PFSK-1 (cell line): ENCODE measurements at regions not wholly inside any gene's neighbourhood (a gene's known extent, or its start where the extent isn't known, plus 50 kb on each side); places are given as distances from the start of the nearest gene placed in this dataset.

Experiments used
- FOXP2 ChIP-seq: optimal IDR thresholded peaks from 2 replicates; pipeline ENCODE3; 2011; ENCODE audit warnings: borderline replicate concordance, control low read depth, inconsistent platforms; ENCODE audit not compliant: insufficient read depth; ENCODE audit errors: extremely low read length, extremely low read depth
- POLR2AphosphoS5 ChIP-seq: IDR thresholded peaks from 2 replicates; pipeline ENCODE4 v1.6.1; 2012; ENCODE audit warnings: low read depth, mild to moderate bottlenecking, control low read depth, low read length, moderate library complexity
- SIN3A ChIP-seq: IDR thresholded peaks from 2 replicates; pipeline ENCODE4 v1.6.1; 2012; ENCODE audit warnings: mild to moderate bottlenecking, low read length, moderate library complexity, borderline replicate concordance; ENCODE audit not compliant: insufficient read depth
- TAF1 ChIP-seq: IDR thresholded peaks from 2 replicates; pipeline ENCODE4 v1.6.1; 2012; ENCODE audit warnings: low read length, control low read depth, borderline replicate concordance; ENCODE audit not compliant: insufficient read depth
- TF ChIP-seq, protein P1 (sequence below), 2 experiments: IDR thresholded peaks; 2 replicates each; pipeline versions ENCODE4 v1.6.1 to v1.8.0; 2011 to 2012; ENCODE audit warnings: low read depth in 2 of 2, low read length in 2 of 2, control low read depth in 1 of 2, inconsistent platforms in 1 of 2, mild to moderate bottlenecking in 1 of 2, moderate library complexity in 1 of 2; ENCODE audit not compliant: insufficient read depth in 1 of 2

GRCh38 chr12:127236491-127236890, 1030.5 kb upstream of the TMEM132C start:
- TF ChIP-seq, protein P1, sequence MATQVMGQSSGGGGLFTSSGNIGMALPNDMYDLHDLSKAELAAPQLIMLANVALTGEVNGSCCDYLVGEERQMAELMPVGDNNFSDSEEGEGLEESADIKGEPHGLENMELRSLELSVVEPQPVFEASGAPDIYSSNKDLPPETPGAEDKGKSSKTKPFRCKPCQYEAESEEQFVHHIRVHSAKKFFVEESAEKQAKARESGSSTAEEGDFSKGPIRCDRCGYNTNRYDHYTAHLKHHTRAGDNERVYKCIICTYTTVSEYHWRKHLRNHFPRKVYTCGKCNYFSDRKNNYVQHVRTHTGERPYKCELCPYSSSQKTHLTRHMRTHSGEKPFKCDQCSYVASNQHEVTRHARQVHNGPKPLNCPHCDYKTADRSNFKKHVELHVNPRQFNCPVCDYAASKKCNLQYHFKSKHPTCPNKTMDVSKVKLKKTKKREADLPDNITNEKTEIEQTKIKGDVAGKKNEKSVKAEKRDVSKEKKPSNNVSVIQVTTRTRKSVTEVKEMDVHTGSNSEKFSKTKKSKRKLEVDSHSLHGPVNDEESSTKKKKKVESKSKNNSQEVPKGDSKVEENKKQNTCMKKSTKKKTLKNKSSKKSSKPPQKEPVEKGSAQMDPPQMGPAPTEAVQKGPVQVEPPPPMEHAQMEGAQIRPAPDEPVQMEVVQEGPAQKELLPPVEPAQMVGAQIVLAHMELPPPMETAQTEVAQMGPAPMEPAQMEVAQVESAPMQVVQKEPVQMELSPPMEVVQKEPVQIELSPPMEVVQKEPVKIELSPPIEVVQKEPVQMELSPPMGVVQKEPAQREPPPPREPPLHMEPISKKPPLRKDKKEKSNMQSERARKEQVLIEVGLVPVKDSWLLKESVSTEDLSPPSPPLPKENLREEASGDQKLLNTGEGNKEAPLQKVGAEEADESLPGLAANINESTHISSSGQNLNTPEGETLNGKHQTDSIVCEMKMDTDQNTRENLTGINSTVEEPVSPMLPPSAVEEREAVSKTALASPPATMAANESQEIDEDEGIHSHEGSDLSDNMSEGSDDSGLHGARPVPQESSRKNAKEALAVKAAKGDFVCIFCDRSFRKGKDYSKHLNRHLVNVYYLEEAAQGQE (IDR thresholded peaks at IDR 0.05; ENCODE audit: insufficient read depth in 1 of 2, low read depth in 2 of 2, low read length in 2 of 2), result no peak
- TF ChIP-seq POLR2AphosphoS5, result no peak
- no peak for TF ChIP-seq FOXP2
- no peak for TF ChIP-seq SIN3A
- no peak for TF ChIP-seq TAF1
